T-helper 2 cell treated with Interferon-gamma antibody and Interleukin-4, amounts not matched to agents 100 ng/mL and 5 ng/mL, for 36 hours (primary cell): ENCODE measurements at regions not wholly inside any gene's neighbourhood (a gene's known extent, or its start where the extent isn't known, plus 50 kb on each side); places are given as distances from the start of the nearest gene placed in this dataset.

ENCODE experiments used
- intact Hi-C: fragments of 100-400 bp; cut with micrococcal nuclease; formaldehyde crosslinking; loops from one replicate; pipeline ENCODE4 v1.15.1; 2023

- intact Hi-C loops = no loop called here
Observed at GRCh38 chr5:2696156-2696807, 55.2 kb downstream of the IRX2 start.

GRCh38 chr5:2695200-2695891, 56.1 kb downstream of the IRX2 start:
- intact Hi-C loops = no loop called here

GRCh38 chr5:2691530-2691929, 59.9 kb downstream of the IRX2 start:
- intact Hi-C loops = no loop called here

- intact Hi-C loops = no loop called here
Observed at GRCh38 chr5:2690293-2690692, 61.2 kb downstream of the IRX2 start.

- intact Hi-C loops = no loop called here
Observed at GRCh38 chr5:2688586-2688985, 62.9 kb downstream of the IRX2 start.

- intact Hi-C loops = no loop called here
Observed at GRCh38 chr5:2687746-2688145, 63.7 kb downstream of the IRX2 start.

GRCh38 chr5:2686321-2687124, 65.0 kb downstream of the IRX2 start:
- intact Hi-C loops = no loop called here

GRCh38 chr5:2685651-2686272, 65.7 kb downstream of the IRX2 start:
- intact Hi-C loops = no loop called here

- intact Hi-C loops = no loop called here
Observed at GRCh38 chr5:2684606-2685005, 66.9 kb downstream of the IRX2 start.

GRCh38 chr5:2683720-2684119, 67.8 kb downstream of the IRX2 start:
- intact Hi-C loops = no loop called here

- intact Hi-C loops = no loop called here
Observed at GRCh38 chr5:2681476-2681875, 70.0 kb downstream of the IRX2 start.

GRCh38 chr5:2680979-2681378, 70.5 kb downstream of the IRX2 start:
- intact Hi-C loops = no loop called here

- intact Hi-C loops = no loop called here
Observed at GRCh38 chr5:2677689-2678088, 73.8 kb downstream of the IRX2 start.

GRCh38 chr5:2675548-2675947, 75.9 kb downstream of the IRX2 start:
- intact Hi-C loops = no loop called here

GRCh38 chr5:2674456-2674855, 77.0 kb downstream of the IRX2 start:
- intact Hi-C loops = no loop called here

- intact Hi-C loops = no loop called here
Observed at GRCh38 chr5:2670940-2671339, 80.5 kb downstream of the IRX2 start.

GRCh38 chr5:2669913-2670312, 81.6 kb downstream of the IRX2 start:
- intact Hi-C loops = no loop called here

GRCh38 chr5:2669259-2669658, 82.2 kb downstream of the IRX2 start:
- intact Hi-C loops = no loop called here

- intact Hi-C loops = no loop called here
Observed at GRCh38 chr5:2666081-2666480, 85.4 kb downstream of the IRX2 start.

- intact Hi-C loops = no loop called here
Observed at GRCh38 chr5:2663489-2663888, 88.0 kb downstream of the IRX2 start.

- intact Hi-C loops = no loop called here
Observed at GRCh38 chr5:2660315-2660714, 91.2 kb downstream of the IRX2 start.

GRCh38 chr5:2658881-2659470, 92.5 kb downstream of the IRX2 start:
- intact Hi-C loops = no loop called here
